ENCODE measurements at regions not wholly inside any gene's neighbourhood (a gene's known extent, or its start where the extent isn't known, plus 50 kb on each side); places are given as distances from the start of the nearest gene placed in this dataset.

DNA sequence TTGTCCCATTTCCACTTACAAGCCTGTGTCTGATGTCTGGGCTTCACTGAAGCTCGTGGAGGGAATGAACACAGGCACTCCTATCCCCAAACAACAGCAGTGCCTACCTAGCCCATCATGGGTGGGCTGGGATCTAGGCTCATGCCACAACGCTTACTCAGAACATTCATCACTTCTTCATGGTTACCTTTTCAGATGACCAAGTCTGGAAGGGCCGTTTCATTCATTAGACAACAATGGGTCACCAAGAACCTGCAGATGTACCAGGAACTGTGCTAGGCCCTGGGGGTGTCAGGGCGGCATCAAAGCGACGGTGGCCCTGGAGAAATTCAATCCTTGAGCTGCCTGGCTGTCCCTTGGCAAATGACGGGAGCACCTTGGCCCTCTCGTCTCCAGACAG is 64.9 kb upstream of the FZD10 start:
- ChIA-PET POLR2A (ENCODE audit: partially characterized antibody) (no interaction called here), CTCF (ENCODE audit: partially characterized antibody) (interaction anchor here (0.6 to 2.1 kb wide), 3 partner anchors 32 to 179 kb away, joined by 3 to 7 read pairs (median 3); no protein-coding TSS in a partner anchor)
- no peaks in the 10 kb centered on the region for H3K9me3 ChIP-seq (ENCODE audit: insufficient read depth in 2 of 2, low read depth in 1 of 2, low read length in 1 of 2)
- H3K56ac ChIP-seq (replicated peaks; ENCODE audit: insufficient read length, low read depth, low read length) = no peak overlapping the region
- no peak overlapping the region for H3K23ac ChIP-seq (ENCODE audit: insufficient read length)
- H3K18ac ChIP-seq (ENCODE audit: extremely low read depth, low read length) = no peak overlapping the region
- no peaks in the 10 kb centered on the region for H3K36me3 ChIP-seq (ENCODE audit: control insufficient read depth in 2 of 4, insufficient read depth in 4 of 4, low read length in 3 of 4)
- H3K79me1 ChIP-seq (ENCODE audit: low read depth, low read length) = no peaks in the 10 kb centered on the region
- TF ChIP-seq KDM1A (IDR thresholded peaks at IDR 0.05; ENCODE audit: borderline replicate concordance, low read length) (no peak), CBX5 (IDR thresholded peaks at IDR 0.05; ENCODE audit: low read depth, low read length) (no peak), GTF2F1 (IDR thresholded peaks at IDR 0.05; ENCODE audit: borderline replicate concordance, low read depth, low read length) (no peak)
- TF ChIP-seq, protein P1, sequence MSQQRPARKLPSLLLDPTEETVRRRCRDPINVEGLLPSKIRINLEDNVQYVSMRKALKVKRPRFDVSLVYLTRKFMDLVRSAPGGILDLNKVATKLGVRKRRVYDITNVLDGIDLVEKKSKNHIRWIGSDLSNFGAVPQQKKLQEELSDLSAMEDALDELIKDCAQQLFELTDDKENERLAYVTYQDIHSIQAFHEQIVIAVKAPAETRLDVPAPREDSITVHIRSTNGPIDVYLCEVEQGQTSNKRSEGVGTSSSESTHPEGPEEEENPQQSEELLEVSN (IDR thresholded peaks at IDR 0.05) = no peak
- no peak overlapping the region for H4K8ac ChIP-seq (ENCODE audit: extremely low read depth, insufficient read depth, low read length)
- no peak overlapping the region for H2AFZ ChIP-seq (ENCODE audit: low read length)
- no peak overlapping the region for H2BK120ac ChIP-seq (replicated peaks; ENCODE audit: low read depth, low read length)
- H4K91ac ChIP-seq (replicated peaks; ENCODE audit: insufficient read length, low read length) = no peak overlapping the region
- no peak overlapping the region for H3K9ac ChIP-seq (replicated peaks in 1 of 4; ENCODE audit: extremely low read depth in 1 of 4, low read depth in 3 of 4, low read length in 3 of 4)
- 79% methylated on average over 8 of the region's 8 CpGs; no CpG with 5 or more reads in 1 of the 2 experiments for WGBS, 2 experiments (ENCODE audit: extremely low coverage in 1 of 2, insufficient coverage in 1 of 2, insufficient read length in 1 of 2, insufficient replicate concordance in 2 of 2, low coverage in 1 of 2, low lambda C conversion rate in 2 of 2, missing lambda C conversion rate in 1 of 2)
- H3K14ac ChIP-seq (ENCODE audit: insufficient read length) = no peak overlapping the region
- H4K20me1 ChIP-seq (replicated peaks in 1 of 2; ENCODE audit: control insufficient read depth in 1 of 2, insufficient read depth in 2 of 2, low read length in 2 of 2) = no peaks in the 10 kb centered on the region
- no peak overlapping the region for H2BK20ac ChIP-seq (ENCODE audit: low read length)
- H2BK5ac ChIP-seq (ENCODE audit: low read depth, low read length) = no peak overlapping the region
- H3K27me3 ChIP-seq (replicated peaks in 1 of 4; ENCODE audit: control insufficient read depth in 3 of 4, extremely low read depth in 1 of 4, insufficient read depth in 3 of 4, low read length in 3 of 4) = peaks cover 0 to 2% (median 0%) of the 10 kb centered on the region in 4 experiments; a peak in 4 of 7 replicates
- H3K4me3 ChIP-seq (ENCODE audit: extremely low read depth in 1 of 4, insufficient read depth in 2 of 4, low read depth in 3 of 4, low read length in 4 of 4) = no peak overlapping the region
- FAIRE-seq (no peak), DNase-seq (ENCODE audit: low read depth in 1 of 2, low spot score in 2 of 2) (no peak)
- no peak overlapping the region for H4K5ac ChIP-seq (ENCODE audit: insufficient read length, low read depth, low read length)
- no peaks in the 10 kb centered on the region for H3K23me2 ChIP-seq (ENCODE audit: low read depth, low read length)
- H2BK15ac ChIP-seq (ENCODE audit: low read length) = no peak overlapping the region
- no peak overlapping the region for H3K27ac ChIP-seq (ENCODE audit: low read depth, low read length)
- no peak overlapping the region for H3K4ac ChIP-seq (replicated peaks; ENCODE audit: insufficient read length, low read depth, low read length)
- H2BK12ac ChIP-seq (ENCODE audit: low read depth, low read length) = no peak overlapping the region
- no peaks in the 10 kb centered on the region for H3K79me2 ChIP-seq (ENCODE audit: control insufficient read depth in 1 of 2, insufficient read depth in 2 of 2, low read length in 2 of 2)
- H3K4me1 ChIP-seq (replicated peaks in 1 of 4; ENCODE audit: control insufficient read depth in 3 of 4, insufficient read depth in 4 of 4, low read length in 3 of 4) = peaks cover 0 to 6% (median 0%) of the 10 kb centered on the region in 4 experiments; a peak in 4 of 7 replicates
- H2AK5ac ChIP-seq (ENCODE audit: low read depth, low read length) = no peak overlapping the region
- no peak overlapping the region for H3K4me2 ChIP-seq (ENCODE audit: insufficient read depth in 1 of 2, low read depth in 2 of 2, low read length in 2 of 2)

Measured in H1 (cell line).